Tibial nerve (tissue), 4 donors: ENCODE measurements at regions not wholly inside any gene's neighbourhood (a gene's known extent, or its start where the extent isn't known, plus 50 kb on each side); places are given as distances from the start of the nearest gene placed in this dataset.

Experiments used
- DNase-seq, 2 donors: peaks; one replicate each; pipeline ENCODE4 v3.0.0-alpha.2; 2019; ENCODE audit warnings: low spot score in 2 of 2
- H3K27ac ChIP-seq, 4 donors: fragments of 200-600 bp; sonication (generic) in 3 of 4; one replicate each; pipeline ENCODE4 v1.5.1; 2017 to 2019; ENCODE audit warnings: mild to moderate bottlenecking in 1 of 4
- H3K27me3 ChIP-seq, 2 donors: fragments of 200-600 bp; sonication (generic) in 1 of 2; one replicate each; pipeline versions ENCODE4 v1.5.1 to v1.6.0; 2017 to 2019
- H3K36me3 ChIP-seq, 3 donors: fragments of 200-600 bp; sonication (generic); one replicate each; pipeline ENCODE4 v1.5.1; 2018 to 2019
- H3K4me1 ChIP-seq, 4 donors: fragments of 200-600 bp; sonication (generic) in 3 of 4; one replicate each; pipeline ENCODE4 v1.5.1; 2017 to 2019
- H3K4me3 ChIP-seq, 4 donors: fragments of 200-600 bp; sonication (generic) in 3 of 4; one replicate each; pipeline ENCODE4 v1.5.1; 2017 to 2019; ENCODE audit warnings: mild to moderate bottlenecking in 1 of 4, moderate library complexity in 1 of 4
- H3K9me3 ChIP-seq, 4 donors: fragments of 200-600 bp; sonication (generic) in 3 of 4; one replicate each; pipeline ENCODE4 v1.5.1; 2017 to 2019
- CTCF ChIP-seq, 5 experiments: fragments of 200-600 bp in 3 of 5; fragments of 450-650 bp in 2 of 5; sonication (generic) in 3 of 5; IDR thresholded peaks; one replicate each; pipeline ENCODE4 v1.5.1; 2016 to 2019; ENCODE audit warnings: antibody characterized with exemption in 5 of 5, mild to moderate bottlenecking in 3 of 5, moderate library complexity in 2 of 5
- EP300 ChIP-seq, 2 donors: sonication (generic); formaldehyde crosslinking; IDR thresholded peaks; one replicate each; pipeline ENCODE4 v1.6.1; 2017; ENCODE audit warnings: antibody characterized with exemption in 2 of 2, mild to moderate bottlenecking in 1 of 2
- POLR2A ChIP-seq, 2 donors: fragments of 450-650 bp; IDR thresholded peaks; one replicate each; pipeline ENCODE4 v1.6.1; 2017; ENCODE audit warnings: antibody characterized with exemption in 2 of 2, mild to moderate bottlenecking in 2 of 2, moderate library complexity in 2 of 2
- WGBS, 2 donors: methylation state at CpG; one replicate each; pipeline ENCODE4 v1.1.5; 2018; 5-methylcytosine and 5-hydroxymethylcytosine counted together

GRCh38 chr6:40727271-40727670 lies 140.1 kb upstream of the LRFN2 start:
- no peaks in the 10 kb centered on the region for H3K4me1 ChIP-seq
- 84 to 94% methylated on average over 1 of the region's 1 CpG for WGBS, 2 donors
- no peaks in the 10 kb centered on the region for H3K27me3 ChIP-seq
- TF ChIP-seq POLR2A (IDR thresholded peaks at IDR 0.05), result no peak
- TF ChIP-seq CTCF (IDR thresholded peaks at IDR 0.05), result no peak
- TF ChIP-seq EP300 (IDR thresholded peaks at IDR 0.05), result no peak
- H3K4me3 ChIP-seq, result no peak overlapping the region
- no peak overlapping the region for H3K27ac ChIP-seq
- no peak for DNase-seq
- no peaks in the 10 kb centered on the region for H3K36me3 ChIP-seq
- H3K9me3 ChIP-seq, result no peaks in the 10 kb centered on the region

- no peaks in the 10 kb centered on the region for H3K4me1 ChIP-seq
- no peaks in the 10 kb centered on the region for H3K27me3 ChIP-seq
- no peaks in the 10 kb centered on the region for H3K9me3 ChIP-seq
- DNase-seq, result no peak
- no peak for TF ChIP-seq POLR2A (IDR thresholded peaks at IDR 0.05)
- TF ChIP-seq CTCF (IDR thresholded peaks at IDR 0.05), result no peak
- TF ChIP-seq EP300 (IDR thresholded peaks at IDR 0.05), result no peak
- 80 to 83% methylated on average over 5 of the region's 5 CpGs for WGBS, 2 donors
- no peak overlapping the region for H3K27ac ChIP-seq
- H3K4me3 ChIP-seq, result no peak overlapping the region
- H3K36me3 ChIP-seq, result no peaks in the 10 kb centered on the region
Measured at GRCh38 chr6:40726853-40727252, 139.7 kb upstream of the LRFN2 start.

- TF ChIP-seq EP300 (IDR thresholded peaks at IDR 0.05), result no peak
- TF ChIP-seq CTCF (IDR thresholded peaks at IDR 0.05), result no peak
- H3K4me1 ChIP-seq, result peaks cover 0 to 13% (median 0%) of the 10 kb centered on the region in 4 donors
- H3K4me3 ChIP-seq, result no peak overlapping the region
- DNase-seq, result no peak
- WGBS, 2 donors, result 84 to 88% methylated on average over 2 of the region's 2 CpGs
- no peak overlapping the region for H3K27ac ChIP-seq
- H3K36me3 ChIP-seq, result no peaks in the 10 kb centered on the region
- H3K9me3 ChIP-seq, result no peaks in the 10 kb centered on the region
- H3K27me3 ChIP-seq, result no peaks in the 10 kb centered on the region
Measured at GRCh38 chr6:40725390-40725789, 138.2 kb upstream of the LRFN2 start.

- no peak overlapping the region for H3K27ac ChIP-seq
- TF ChIP-seq CTCF (IDR thresholded peaks at IDR 0.05) (no peak), EP300 (IDR thresholded peaks at IDR 0.05) (no peak), POLR2A (IDR thresholded peaks at IDR 0.05) (no peak)
- H3K4me3 ChIP-seq, result no peak overlapping the region
- no peaks in the 10 kb centered on the region for H3K27me3 ChIP-seq
- WGBS, 2 donors, result 72 to 75% methylated on average over 3 of the region's 3 CpGs
- no peaks in the 10 kb centered on the region for H3K36me3 ChIP-seq
- peaks cover 0 to 18% (median 2%) of the 10 kb centered on the region in 4 donors for H3K4me1 ChIP-seq
- no peaks in the 10 kb centered on the region for H3K9me3 ChIP-seq
- no peak for DNase-seq
Measured at GRCh38 chr6:40724886-40725285, 137.7 kb upstream of the LRFN2 start.

- H3K4me1 ChIP-seq, result peaks cover 0 to 26% (median 6%) of the 10 kb centered on the region in 4 donors
- H3K27ac ChIP-seq, result no peak overlapping the region
- DNase-seq, result no peak
- H3K9me3 ChIP-seq, result no peaks in the 10 kb centered on the region
- no peaks in the 10 kb centered on the region for H3K27me3 ChIP-seq
- WGBS, 2 donors, result 52 to 60% methylated on average over 5 of the region's 5 CpGs
- TF ChIP-seq CTCF (IDR thresholded peaks at IDR 0.05) (no peak), POLR2A (IDR thresholded peaks at IDR 0.05) (no peak), EP300 (IDR thresholded peaks at IDR 0.05) (no peak)
- no peaks in the 10 kb centered on the region for H3K36me3 ChIP-seq
- H3K4me3 ChIP-seq, result no peak overlapping the region
Measured at GRCh38 chr6:40723967-40724366, 136.8 kb upstream of the LRFN2 start.
